ENCODE measurements at regions not wholly inside any gene's neighbourhood (a gene's known extent, or its start where the extent isn't known, plus 50 kb on each side); places are given as distances from the start of the nearest gene placed in this dataset.

DNA sequence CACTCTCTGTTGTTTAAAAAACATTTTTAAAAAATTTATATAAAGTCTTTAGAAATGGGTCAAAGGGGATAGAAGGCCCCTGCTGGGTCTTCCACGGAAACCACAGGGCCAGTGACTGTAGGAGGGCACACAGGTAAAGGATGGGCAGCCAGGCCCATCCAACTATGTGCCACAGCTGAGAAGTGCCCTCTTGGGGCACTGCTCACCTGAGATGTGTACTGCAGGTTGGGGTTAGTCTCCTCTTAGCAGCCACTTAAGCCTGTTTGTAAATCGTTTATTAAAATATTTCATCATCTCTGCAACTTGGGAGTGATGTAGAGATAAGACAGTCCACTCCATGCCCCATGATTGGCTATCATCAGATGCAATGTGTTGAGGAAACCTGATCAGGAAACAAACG, 222.4 kb downstream of the DIRAS2 start:
- FAIRE-seq = no peak
- no peaks in the 10 kb centered on the region for H3K9me1 ChIP-seq (ENCODE audit: control insufficient read depth, extremely low read depth, insufficient read depth, low read length)
- no peak overlapping the region for H3K9ac ChIP-seq (ENCODE audit: control insufficient read depth, extremely low read depth, insufficient read depth, low read length)
- H3K36me3 ChIP-seq (ENCODE audit: control insufficient read depth in 2 of 2, extremely low read depth in 1 of 2, insufficient read depth in 2 of 2, low read length in 2 of 2) = no peaks in the 10 kb centered on the region
- no peak overlapping the region for H3K27ac ChIP-seq (ENCODE audit: control insufficient read depth, insufficient read depth, low read length)
- DNase-seq (ENCODE audit: low read depth, low spot score) = no peak
- no peak overlapping the region for H3K4me2 ChIP-seq (ENCODE audit: control insufficient read depth, extremely low read depth, insufficient read depth, low read depth, low read length)
- no peaks in the 10 kb centered on the region for H3K79me2 ChIP-seq (ENCODE audit: control insufficient read depth, insufficient read depth, low read length)
- no peak overlapping the region for H2AFZ ChIP-seq (ENCODE audit: control insufficient read depth, low read length)
- H3K9me3 ChIP-seq (ENCODE audit: control insufficient read depth, low read depth, low read length) = no peaks in the 10 kb centered on the region
- H3K4me3 ChIP-seq (ENCODE audit: control insufficient read depth in 2 of 3, extremely low read depth in 1 of 3, insufficient read depth in 2 of 3, low read depth in 1 of 3, low read length in 3 of 3) = no peak overlapping the region
- TF ChIP-seq, protein P1, sequence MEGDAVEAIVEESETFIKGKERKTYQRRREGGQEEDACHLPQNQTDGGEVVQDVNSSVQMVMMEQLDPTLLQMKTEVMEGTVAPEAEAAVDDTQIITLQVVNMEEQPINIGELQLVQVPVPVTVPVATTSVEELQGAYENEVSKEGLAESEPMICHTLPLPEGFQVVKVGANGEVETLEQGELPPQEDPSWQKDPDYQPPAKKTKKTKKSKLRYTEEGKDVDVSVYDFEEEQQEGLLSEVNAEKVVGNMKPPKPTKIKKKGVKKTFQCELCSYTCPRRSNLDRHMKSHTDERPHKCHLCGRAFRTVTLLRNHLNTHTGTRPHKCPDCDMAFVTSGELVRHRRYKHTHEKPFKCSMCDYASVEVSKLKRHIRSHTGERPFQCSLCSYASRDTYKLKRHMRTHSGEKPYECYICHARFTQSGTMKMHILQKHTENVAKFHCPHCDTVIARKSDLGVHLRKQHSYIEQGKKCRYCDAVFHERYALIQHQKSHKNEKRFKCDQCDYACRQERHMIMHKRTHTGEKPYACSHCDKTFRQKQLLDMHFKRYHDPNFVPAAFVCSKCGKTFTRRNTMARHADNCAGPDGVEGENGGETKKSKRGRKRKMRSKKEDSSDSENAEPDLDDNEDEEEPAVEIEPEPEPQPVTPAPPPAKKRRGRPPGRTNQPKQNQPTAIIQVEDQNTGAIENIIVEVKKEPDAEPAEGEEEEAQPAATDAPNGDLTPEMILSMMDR (optimal IDR thresholded peaks at IDR 0.05 in 1 of 3, IDR thresholded peaks at IDR 0.05 in 1 of 3, conservative IDR thresholded peaks at IDR 0.05 in 1 of 3; ENCODE audit: extremely low read depth in 1 of 3, insufficient read depth in 2 of 3, low read length in 3 of 3) = no peak
- TF ChIP-seq EZH2 (IDR thresholded peaks at IDR 0.05; ENCODE audit: low read length) = no peak
- H3K4me1 ChIP-seq (ENCODE audit: control insufficient read depth, extremely low read depth, insufficient read depth, low read length) = no peaks in the 10 kb centered on the region
- H4K20me1 ChIP-seq (ENCODE audit: control insufficient read depth, extremely low read depth, insufficient read depth, low read length) = no peaks in the 10 kb centered on the region
- H3K27me3 ChIP-seq (ENCODE audit: control insufficient read depth, extremely low read depth, insufficient read depth, low read length) = no peaks in the 10 kb centered on the region
- dilution Hi-C loops (cut with MboI; ENCODE audit: extremely low pct_ligation_motif_present, low sequenced_read_pairs) = no loop called here

DNA sequence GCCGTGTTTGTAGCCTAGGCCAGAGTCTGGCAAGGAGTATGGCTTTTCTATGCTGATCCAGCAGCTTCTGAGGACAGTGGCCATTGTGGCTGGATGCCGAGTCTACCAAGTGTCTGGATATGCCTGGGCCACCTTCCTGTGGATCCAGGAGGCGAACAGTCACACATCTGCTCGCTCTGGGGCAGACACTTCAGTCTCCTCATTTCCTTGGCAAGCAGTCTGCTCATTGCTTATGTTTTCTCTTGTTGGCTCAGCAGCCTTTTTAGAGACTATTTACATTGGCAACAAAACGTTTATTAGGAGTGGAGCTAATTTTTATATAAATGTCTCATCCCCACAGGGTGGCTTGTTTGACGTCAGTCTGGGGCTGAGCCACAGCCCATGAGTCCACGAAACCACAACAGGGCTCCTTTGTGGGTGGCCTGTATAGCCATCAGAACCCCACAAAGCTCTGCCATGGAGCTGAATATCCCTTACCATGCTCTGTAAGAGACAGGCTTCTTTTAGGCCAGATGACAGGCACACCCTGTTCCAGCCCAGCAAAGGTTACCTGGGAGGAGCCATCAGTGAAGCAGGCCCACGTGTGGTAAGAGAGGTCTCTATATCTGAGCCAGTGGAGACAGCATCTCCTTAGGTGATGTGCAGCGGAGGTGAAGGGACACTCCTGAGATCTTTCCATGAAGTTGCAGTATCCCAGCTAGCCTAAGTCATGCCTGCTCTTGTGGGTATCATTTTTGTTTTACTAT, 221.7 kb downstream of the DIRAS2 start:
- TF ChIP-seq, protein P1 (optimal IDR thresholded peaks at IDR 0.05 in 1 of 3, IDR thresholded peaks at IDR 0.05 in 1 of 3, conservative IDR thresholded peaks at IDR 0.05 in 1 of 3; ENCODE audit: extremely low read depth in 1 of 3, insufficient read depth in 2 of 3, low read length in 3 of 3) = no peak
- TF ChIP-seq EZH2 (IDR thresholded peaks at IDR 0.05; ENCODE audit: low read length) = no peak
- no peaks in the 10 kb centered on the region for H3K36me3 ChIP-seq (ENCODE audit: control insufficient read depth in 2 of 2, extremely low read depth in 1 of 2, insufficient read depth in 2 of 2, low read length in 2 of 2)
- DNase-seq (ENCODE audit: low read depth, low spot score) (no peak), FAIRE-seq (no peak)
- no peak overlapping the region for H3K27ac ChIP-seq (ENCODE audit: control insufficient read depth, insufficient read depth, low read length)
- no peaks in the 10 kb centered on the region for H3K79me2 ChIP-seq (ENCODE audit: control insufficient read depth, insufficient read depth, low read length)
- no peaks in the 10 kb centered on the region for H4K20me1 ChIP-seq (ENCODE audit: control insufficient read depth, extremely low read depth, insufficient read depth, low read length)
- H3K9ac ChIP-seq (ENCODE audit: control insufficient read depth, extremely low read depth, insufficient read depth, low read length) = no peak overlapping the region
- H3K4me3 ChIP-seq (ENCODE audit: control insufficient read depth in 2 of 3, extremely low read depth in 1 of 3, insufficient read depth in 2 of 3, low read depth in 1 of 3, low read length in 3 of 3) = no peak overlapping the region
- H3K9me3 ChIP-seq (ENCODE audit: control insufficient read depth, low read depth, low read length) = no peaks in the 10 kb centered on the region
- no peak overlapping the region for H3K4me2 ChIP-seq (ENCODE audit: control insufficient read depth, extremely low read depth, insufficient read depth, low read depth, low read length)
- no peak overlapping the region for H2AFZ ChIP-seq (ENCODE audit: control insufficient read depth, low read length)
- dilution Hi-C loops (cut with MboI; ENCODE audit: extremely low pct_ligation_motif_present, low sequenced_read_pairs) = no loop called here
- no peaks in the 10 kb centered on the region for H3K4me1 ChIP-seq (ENCODE audit: control insufficient read depth, extremely low read depth, insufficient read depth, low read length)
- H3K9me1 ChIP-seq (ENCODE audit: control insufficient read depth, extremely low read depth, insufficient read depth, low read length) = no peaks in the 10 kb centered on the region
- no peaks in the 10 kb centered on the region for H3K27me3 ChIP-seq (ENCODE audit: control insufficient read depth, extremely low read depth, insufficient read depth, low read length)

Measured in keratinocyte (primary cell).